Neural progenitor cell (in vitro differentiated cells): ENCODE measurements at regions not wholly inside any gene's neighbourhood (a gene's known extent, or its start where the extent isn't known, plus 50 kb on each side); places are given as distances from the start of the nearest gene placed in this dataset.
A peak's percentile ranks its signal among the peaks of the same experiment; 100 is the strongest.
"Not testable (repeated sequence)": the region's sequence is repeated elsewhere in the genome, so short reads cannot be mapped to it uniquely, and the experiment has no call there.

Experiments used
- DNase-seq: peaks from one replicate; pipeline ENCODE4 v3.0.0-alpha.2; 2016; ENCODE audit warnings: low spot score
- H2AFZ ChIP-seq: fragments of 200-600 bp; sonication (generic); replicated peaks from 2 replicates; pipeline ENCODE4 v1.6.1; 2016; ENCODE audit warnings: antibody characterized with exemption
- H3F3A ChIP-seq: fragments of 200-600 bp; sonication (generic); 2 replicates; pipeline ENCODE4 v1.6.1; 2016; ENCODE audit warnings: antibody characterized with exemption, low read depth
- H3K27ac ChIP-seq: fragments of 200-600 bp; sonication (generic); 2 replicates; pipeline ENCODE4 v1.5.1; 2016; ENCODE audit warnings: mild to moderate bottlenecking
- H3K27me3 ChIP-seq: fragments of 200-600 bp; sonication (generic); 2 replicates; pipeline ENCODE4 v1.6.1; 2016; ENCODE audit warnings: mild to moderate bottlenecking, moderate library complexity
- H3K36me3 ChIP-seq: fragments of 200-600 bp; sonication (generic); 2 replicates; pipeline ENCODE4 v1.5.1; 2016
- H3K4me1 ChIP-seq: fragments of 200-600 bp; sonication (generic); 2 replicates; pipeline ENCODE4 v1.6.1; 2016; ENCODE audit warnings: mixed run types
- H3K4me2 ChIP-seq: fragments of 200-600 bp; sonication (generic); 2 replicates; pipeline ENCODE4 v1.6.1; 2016
- H3K4me3 ChIP-seq: fragments of 200-600 bp; sonication (generic); 2 replicates; pipeline ENCODE4 v1.5.1; 2016
- H3K79me2 ChIP-seq: fragments of 200-600 bp; sonication (generic); 2 replicates; pipeline ENCODE4 v1.6.1; 2016; ENCODE audit warnings: low read depth
- H3K9ac ChIP-seq: fragments of 200-600 bp; sonication (generic); 2 replicates; pipeline ENCODE4 v1.6.1; 2016
- H3K9me3 ChIP-seq: fragments of 200-600 bp; sonication (generic); 2 replicates; pipeline ENCODE4 v1.5.1; 2016; ENCODE audit warnings: low read depth
- H4K20me1 ChIP-seq: fragments of 200-600 bp; sonication (generic); 2 replicates; pipeline ENCODE4 v1.6.1; 2016; ENCODE audit warnings: low read depth
- H3K27ac Mint-ChIP-seq: 3 replicates; pipeline ENCODE4 v1.8.0; 2021; ENCODE audit warnings: mixed read lengths
- H3K27me3 Mint-ChIP-seq: 2 replicates; pipeline ENCODE4 v1.8.0; 2022; ENCODE audit warnings: low read depth, mild to moderate bottlenecking, inconsistent platforms, moderate library complexity, mixed read lengths; ENCODE audit not compliant: insufficient read depth
- H3K36me3 Mint-ChIP-seq: 3 replicates; pipeline ENCODE4 v1.8.0; 2021; ENCODE audit warnings: mixed read lengths
- H3K4me1 Mint-ChIP-seq: 3 replicates; pipeline ENCODE4 v1.8.0; 2021; ENCODE audit warnings: mixed read lengths
- H3K4me3 Mint-ChIP-seq: 3 replicates; pipeline ENCODE4 v1.8.0; 2021; ENCODE audit warnings: mild to moderate bottlenecking, moderate library complexity, mixed read lengths
- H3K9me3 Mint-ChIP-seq: 3 replicates; pipeline ENCODE4 v1.8.0; 2020; ENCODE audit warnings: mixed read lengths

DNA sequence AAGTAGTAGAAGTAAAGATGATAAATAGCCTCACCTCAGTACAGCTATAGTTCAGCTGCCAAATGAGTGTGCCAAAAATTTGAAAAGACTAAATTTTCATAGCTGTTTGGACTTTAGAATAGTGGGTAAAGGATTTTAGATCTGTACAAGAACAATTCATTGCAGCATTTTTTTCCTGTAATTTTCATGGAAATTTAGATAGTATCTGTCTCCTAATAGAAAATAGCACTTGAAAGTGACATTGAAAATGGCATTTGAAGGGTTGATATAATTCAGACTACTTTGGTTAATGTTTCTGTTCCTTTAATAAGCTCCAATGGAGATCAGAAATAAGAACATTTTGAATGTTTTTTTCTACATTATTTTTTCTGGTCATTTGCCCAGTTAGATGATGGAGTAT lies 292.7 kb downstream of the ZNF37A start:
- H3K27ac Mint-ChIP-seq, DNase-seq, H4K20me1 ChIP-seq, H3K27ac ChIP-seq, H2AFZ ChIP-seq, H3K27me3 Mint-ChIP-seq, H3K79me2 ChIP-seq, H3K9me3 Mint-ChIP-seq, H3K9me3 ChIP-seq, H3K36me3 Mint-ChIP-seq, H3K27me3 ChIP-seq, H3F3A ChIP-seq, H3K4me1 Mint-ChIP-seq, H3K9ac ChIP-seq, H3K36me3 ChIP-seq, H3K4me3 Mint-ChIP-seq, H3K4me1 ChIP-seq, H3K4me2 ChIP-seq, H3K4me3 ChIP-seq: not testable (repeated sequence)

DNA sequence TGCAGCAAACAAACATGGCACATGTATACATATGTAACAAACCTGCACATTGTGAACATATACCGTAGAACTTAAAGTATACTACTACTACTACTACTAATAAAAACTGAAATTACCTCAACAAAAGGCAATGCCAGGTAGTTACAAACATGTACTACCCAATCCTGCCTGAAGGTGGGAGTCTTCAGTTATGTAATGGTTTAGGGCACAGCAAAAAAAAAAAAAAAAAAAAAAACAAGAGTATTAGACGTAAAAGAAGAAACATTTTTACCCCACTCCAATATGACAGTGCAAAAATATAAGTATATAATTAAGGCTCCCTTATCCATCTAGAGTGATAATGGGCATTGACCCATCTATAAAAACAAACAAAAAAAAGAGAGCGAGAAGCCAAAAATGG lies 296.6 kb downstream of the ZNF37A start:
- not testable (repeated sequence) for H3K27ac Mint-ChIP-seq, H3F3A ChIP-seq, DNase-seq, H3K27me3 Mint-ChIP-seq, H3K9ac ChIP-seq, H3K4me3 ChIP-seq, H3K27ac ChIP-seq, H3K36me3 Mint-ChIP-seq, H3K27me3 ChIP-seq, H3K9me3 Mint-ChIP-seq, H3K36me3 ChIP-seq, H3K9me3 ChIP-seq, H3K4me1 ChIP-seq, H3K4me2 ChIP-seq, H4K20me1 ChIP-seq, H3K79me2 ChIP-seq, H2AFZ ChIP-seq, H3K4me3 Mint-ChIP-seq, H3K4me1 Mint-ChIP-seq

DNA sequence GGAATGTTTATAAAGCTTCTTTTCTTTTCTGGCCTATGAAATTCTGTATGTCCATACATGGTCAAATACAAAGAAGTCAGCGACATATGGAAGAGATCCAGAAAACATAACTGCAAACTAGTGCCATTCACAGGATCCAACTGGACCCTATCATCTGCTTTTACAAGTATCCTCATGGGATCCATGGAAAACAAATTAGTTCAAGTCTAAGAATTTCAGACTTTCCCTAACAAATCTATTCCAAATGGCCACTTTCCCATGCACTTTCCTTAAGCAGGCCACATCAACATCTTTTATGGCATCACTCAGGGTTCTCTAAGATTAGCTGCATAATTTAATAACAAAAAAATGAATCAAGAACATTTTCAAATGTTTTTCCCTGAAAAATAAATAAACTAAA lies 301.3 kb downstream of the ZNF37A start:
- DNase-seq, H3K9me3 ChIP-seq, H3K27me3 Mint-ChIP-seq, H3K36me3 Mint-ChIP-seq, H3K4me2 ChIP-seq, H3K27ac ChIP-seq, H3K36me3 ChIP-seq, H3K4me1 Mint-ChIP-seq, H4K20me1 ChIP-seq, H3K4me3 Mint-ChIP-seq, H2AFZ ChIP-seq, H3K4me1 ChIP-seq, H3K27me3 ChIP-seq, H3F3A ChIP-seq, H3K27ac Mint-ChIP-seq, H3K9me3 Mint-ChIP-seq, H3K9ac ChIP-seq, H3K4me3 ChIP-seq, H3K79me2 ChIP-seq: not testable (repeated sequence)

DNA sequence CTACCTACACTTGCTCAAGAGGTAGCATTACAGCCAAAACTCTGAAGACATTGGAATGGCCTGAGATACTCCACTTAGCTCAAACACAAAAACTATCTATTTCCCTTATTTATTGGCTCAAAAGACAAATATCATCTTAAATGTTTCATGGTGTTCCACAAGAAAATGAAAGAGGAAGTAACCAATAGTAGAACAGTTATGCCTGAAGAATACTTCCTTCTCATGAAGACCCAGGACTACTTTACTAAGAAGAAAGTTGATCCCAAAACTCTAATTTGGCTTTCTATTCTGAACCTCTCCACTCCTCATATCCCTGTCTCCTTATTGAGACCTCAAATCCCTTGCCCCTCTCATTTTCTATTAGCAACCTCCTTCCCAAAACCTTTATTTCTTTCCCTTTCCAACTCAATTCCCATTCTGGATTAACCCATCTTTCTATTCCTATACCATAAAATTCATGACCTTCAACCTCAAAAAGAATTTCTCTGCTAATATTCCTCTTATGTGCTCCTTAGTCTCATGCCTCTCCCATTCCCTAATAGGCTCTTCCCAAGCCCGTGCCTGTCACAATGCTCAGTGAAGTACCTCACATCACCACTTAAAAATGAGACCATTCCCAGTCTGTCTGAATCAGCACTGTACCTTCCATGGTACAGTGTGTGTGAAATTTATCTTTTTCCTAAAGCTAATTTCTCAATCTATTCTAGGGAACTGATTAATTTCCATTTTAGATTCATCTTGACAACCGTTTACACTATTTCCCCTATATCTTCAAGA lies 302.2 kb downstream of the ZNF37A start:
- H3K9ac ChIP-seq, H3K4me3 Mint-ChIP-seq, H3K4me1 Mint-ChIP-seq, H3K4me2 ChIP-seq, H3K4me3 ChIP-seq, H3F3A ChIP-seq, H3K27ac ChIP-seq, H3K27ac Mint-ChIP-seq, H3K27me3 Mint-ChIP-seq, DNase-seq, H4K20me1 ChIP-seq, H3K36me3 ChIP-seq, H3K27me3 ChIP-seq, H3K9me3 Mint-ChIP-seq, H3K9me3 ChIP-seq, H2AFZ ChIP-seq, H3K36me3 Mint-ChIP-seq, H3K79me2 ChIP-seq, H3K4me1 ChIP-seq: not testable (repeated sequence)

DNA sequence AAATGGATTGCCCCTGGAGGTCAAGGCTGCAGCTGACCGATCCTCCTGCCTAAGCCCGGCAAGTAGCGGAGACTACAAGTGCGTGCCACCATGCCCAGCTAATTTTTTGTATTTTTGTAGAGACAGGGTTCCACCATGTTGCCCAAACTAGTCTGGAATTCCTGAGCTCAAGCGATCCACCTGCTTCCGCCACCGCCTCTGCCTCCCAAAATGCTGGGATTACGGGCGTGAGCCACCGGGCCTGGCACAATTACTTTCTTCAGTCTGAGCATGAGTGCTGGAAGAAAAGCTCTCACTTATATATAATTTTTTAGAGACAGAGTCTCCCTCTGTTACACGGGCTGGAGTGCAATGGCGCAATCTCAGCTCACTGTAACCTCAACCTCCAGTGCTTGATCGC lies 307.4 kb downstream of the ZNF37A start:
- not testable (repeated sequence) for H3K27me3 ChIP-seq, H3K4me2 ChIP-seq, H3K27ac Mint-ChIP-seq, H4K20me1 ChIP-seq, H3K4me1 ChIP-seq, H3K9me3 Mint-ChIP-seq, H3K36me3 ChIP-seq, H3K4me3 ChIP-seq, H3K36me3 Mint-ChIP-seq, H2AFZ ChIP-seq, H3K9ac ChIP-seq, H3K27me3 Mint-ChIP-seq, H3K79me2 ChIP-seq, H3K4me1 Mint-ChIP-seq, DNase-seq, H3K9me3 ChIP-seq, H3K27ac ChIP-seq, H3F3A ChIP-seq
- H3K4me3 Mint-ChIP-seq = peak overlapping the region; percentile 94

DNA sequence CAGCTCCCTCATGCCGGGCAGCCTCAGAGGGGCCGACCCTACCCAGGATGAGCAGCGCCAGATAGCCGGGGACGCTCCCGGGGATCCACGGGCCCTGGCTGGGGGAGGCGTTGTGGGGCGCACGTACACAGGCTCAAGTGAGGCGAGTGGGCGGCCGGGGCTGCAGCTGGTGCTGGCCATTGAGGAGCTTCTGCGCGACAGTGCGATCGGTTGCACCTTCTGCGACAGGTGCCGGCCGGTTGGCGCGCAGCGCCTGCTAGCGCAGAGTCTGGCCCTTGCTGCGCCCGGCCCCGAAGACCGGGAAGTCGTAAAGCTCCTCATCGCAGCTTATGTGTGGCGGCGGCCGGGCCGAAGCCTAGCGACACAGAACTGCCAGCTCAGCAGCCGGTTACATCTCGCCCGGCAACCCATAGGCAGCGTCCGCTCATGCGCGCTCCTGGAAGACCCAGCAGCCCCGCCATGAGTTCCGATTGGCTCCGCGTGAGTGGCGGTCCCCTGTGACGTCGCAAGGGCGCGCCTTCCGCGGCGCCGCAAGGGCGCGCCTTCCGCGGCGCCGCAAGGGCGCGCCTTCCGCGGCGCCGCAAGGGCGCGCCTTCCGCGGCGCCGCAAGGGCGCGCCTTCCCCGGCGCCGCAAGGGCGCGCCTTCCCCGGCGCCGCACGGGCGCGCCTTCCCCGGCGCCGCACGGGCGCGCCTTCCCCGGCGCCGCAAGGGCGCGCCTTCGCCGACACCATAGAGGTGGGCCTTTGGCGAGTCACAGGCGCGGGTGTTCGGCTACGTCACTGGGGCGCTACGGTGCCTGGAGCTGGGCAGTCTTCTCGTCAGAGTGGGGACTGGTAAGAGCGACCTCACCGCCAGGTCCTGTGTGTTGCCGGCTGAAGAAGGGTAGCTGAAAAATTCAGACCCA lies 308.6 kb downstream of the ZNF37A start:
- H3K27ac Mint-ChIP-seq = peak overlapping the region; percentile 98
- not testable (repeated sequence) for H3K9ac ChIP-seq, H4K20me1 ChIP-seq, H3K4me1 ChIP-seq, H3K36me3 ChIP-seq, H3F3A ChIP-seq, H3K27me3 ChIP-seq, H3K4me1 Mint-ChIP-seq, H3K9me3 Mint-ChIP-seq, DNase-seq, H3K9me3 ChIP-seq, H3K4me2 ChIP-seq, H3K27ac ChIP-seq, H2AFZ ChIP-seq, H3K79me2 ChIP-seq, H3K4me3 ChIP-seq, H3K27me3 Mint-ChIP-seq, H3K36me3 Mint-ChIP-seq
- peak overlapping the region; percentile 94 for H3K4me3 Mint-ChIP-seq

DNA sequence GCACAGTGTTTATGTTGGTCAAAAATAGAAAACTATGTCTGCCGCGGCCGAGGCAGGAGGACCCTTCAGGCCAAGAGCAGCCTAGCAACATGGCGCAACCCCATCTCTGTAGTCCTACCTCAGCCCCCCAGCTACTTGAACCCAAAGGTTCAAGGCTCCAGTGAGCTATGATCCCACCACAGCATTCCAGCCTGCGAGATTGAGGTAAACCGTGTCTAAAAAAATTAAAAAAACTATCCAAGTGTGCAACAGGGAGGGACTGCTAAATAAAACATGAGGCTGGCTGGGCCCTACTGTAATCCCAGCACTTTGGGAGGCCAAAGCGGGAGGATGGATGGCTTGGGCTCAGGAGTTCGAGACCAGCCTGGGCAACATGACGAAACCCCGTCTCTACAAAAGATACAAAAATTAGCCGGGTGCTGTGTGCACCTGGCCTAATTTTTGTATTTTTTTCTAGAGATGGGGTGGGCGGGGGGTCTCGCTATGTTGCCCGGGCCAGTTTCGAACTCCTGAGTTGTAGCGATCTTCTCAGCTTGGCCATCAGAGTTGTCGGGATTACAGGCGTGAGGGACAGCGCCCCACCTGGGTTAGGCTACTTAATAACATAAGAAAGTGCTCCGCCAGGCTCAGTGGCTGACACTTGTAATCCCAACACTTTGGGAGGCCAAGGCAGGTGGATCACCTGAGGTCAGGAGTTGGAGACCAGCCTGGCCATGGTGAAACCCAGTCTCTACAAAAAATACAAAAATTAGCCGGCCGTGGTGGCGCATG lies 309.4 kb downstream of the ZNF37A start:
- H3K79me2 ChIP-seq, H3K9me3 Mint-ChIP-seq: not testable (repeated sequence)

More for the DNA sequence above, 309.4 kb downstream of the ZNF37A start:
- peak overlapping the region; percentile 91 for H3K27ac Mint-ChIP-seq
- H3K4me2 ChIP-seq, H3K4me3 ChIP-seq, H3K36me3 ChIP-seq, H3K9ac ChIP-seq, H3K27me3 ChIP-seq, H3K27ac ChIP-seq, H2AFZ ChIP-seq, DNase-seq, H3F3A ChIP-seq, H3K36me3 Mint-ChIP-seq, H4K20me1 ChIP-seq, H3K27me3 Mint-ChIP-seq, H3K4me1 ChIP-seq, H3K4me1 Mint-ChIP-seq, H3K9me3 ChIP-seq: not testable (repeated sequence)
- peak overlapping the region; percentile 86 for H3K4me3 Mint-ChIP-seq
